ENCODE measurements at regions not wholly inside any gene's neighbourhood (a gene's known extent, or its start where the extent isn't known, plus 50 kb on each side); places are given as distances from the start of the nearest gene placed in this dataset.
A peak's percentile ranks its signal among the peaks of the same experiment; 100 is the strongest.

DNA sequence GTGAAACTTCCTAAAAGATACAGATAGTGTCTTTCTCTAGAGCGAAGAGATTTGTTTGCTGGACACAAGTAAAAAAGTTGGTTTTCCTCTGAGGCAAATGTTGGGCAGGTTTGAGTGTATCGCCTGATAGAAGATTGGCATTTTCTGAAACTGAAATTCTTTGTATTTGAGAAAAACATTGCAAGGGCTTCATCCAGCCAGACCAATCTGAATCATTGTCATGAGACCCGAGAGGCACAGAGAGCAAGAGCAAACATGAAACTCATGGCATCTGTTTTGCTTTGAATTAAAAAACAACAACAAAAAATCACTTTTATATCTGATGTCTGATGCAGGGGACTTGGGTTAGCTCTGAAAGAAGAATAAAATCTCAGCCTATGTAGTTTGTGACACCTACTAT lies 379.3 kb upstream of the NCAM2 start:
- H3K9me3 ChIP-seq (replicated peaks in 1 of 2; ENCODE audit: control insufficient read depth in 2 of 2, insufficient read depth in 1 of 2, low read depth in 1 of 2, low read length in 2 of 2): peaks cover 2 to 4% of the 10 kb centered on the region in 2 donors
- DNase-seq (ENCODE audit: low spot score): no peak
- no peak overlapping the region for H3K4me3 ChIP-seq (ENCODE audit: low read length in 2 of 2)
- H2BK120ac ChIP-seq (ENCODE audit: low read depth, low read length): no peak overlapping the region
- no peaks in the 10 kb centered on the region for H3K27me3 ChIP-seq (ENCODE audit: control insufficient read depth in 3 of 3, insufficient read depth in 3 of 3, low read depth in 1 of 3, low read length in 3 of 3)
- no peak overlapping the region for H4K8ac ChIP-seq (ENCODE audit: low read depth, low read length)
- H2BK5ac ChIP-seq (ENCODE audit: low read length): no peak overlapping the region
- no peak overlapping the region for H2AK5ac ChIP-seq (ENCODE audit: low read depth, low read length)
- H2AFZ ChIP-seq (ENCODE audit: low read length): peak overlapping the region; percentile 53
- no peak overlapping the region for H4K91ac ChIP-seq (ENCODE audit: low read depth, low read length, poor library complexity)
- no peaks in the 10 kb centered on the region for H3K79me1 ChIP-seq (ENCODE audit: low read depth, low read length)
- H3K4me2 ChIP-seq (ENCODE audit: insufficient read depth, low read length, poor library complexity, severe bottlenecking): no peak overlapping the region
- H3K27ac ChIP-seq (replicated peaks; ENCODE audit: low read length): no peak overlapping the region
- H3K4me1 ChIP-seq (ENCODE audit: control insufficient read depth in 2 of 2, insufficient read depth in 1 of 2, low read depth in 1 of 2, low read length in 2 of 2): peaks cover 0 to 3% of the 10 kb centered on the region in 2 donors
- no peak overlapping the region for H3K9ac ChIP-seq (ENCODE audit: low read depth, low read length, poor library complexity)
- no peak overlapping the region for H3K4ac ChIP-seq (ENCODE audit: low read length)
- H3K14ac ChIP-seq (ENCODE audit: low read length): no peak overlapping the region
- H2BK12ac ChIP-seq (ENCODE audit: low read length): no peak overlapping the region
- H3K23ac ChIP-seq (ENCODE audit: low read depth, low read length, poor library complexity): no peak overlapping the region
- H2BK15ac ChIP-seq (ENCODE audit: low read length): no peak overlapping the region
- no peak overlapping the region for H3K18ac ChIP-seq (ENCODE audit: low read length)
- WGBS, 2 donors (ENCODE audit: extremely low coverage in 2 of 2, insufficient read length in 2 of 2, insufficient replicate concordance in 1 of 2): no CpG with 5 or more reads among the region's 3 CpGs
- no peaks in the 10 kb centered on the region for H3K36me3 ChIP-seq (replicated peaks in 1 of 2; ENCODE audit: control insufficient read depth in 2 of 2, insufficient read depth in 2 of 2, low read length in 2 of 2)

GRCh38 chr21:20627594-20627993 lies 370.6 kb upstream of the NCAM2 start:
- no peak overlapping the region for H2BK15ac ChIP-seq (ENCODE audit: low read length)
- H2BK120ac ChIP-seq (ENCODE audit: low read depth, low read length): no peak overlapping the region
- no peak overlapping the region for H4K8ac ChIP-seq (ENCODE audit: low read depth, low read length)
- H3K27me3 ChIP-seq (ENCODE audit: control insufficient read depth in 3 of 3, insufficient read depth in 3 of 3, low read depth in 1 of 3, low read length in 3 of 3): no peaks in the 10 kb centered on the region
- no peak overlapping the region for H2BK5ac ChIP-seq (ENCODE audit: low read length)
- no peak overlapping the region for H3K27ac ChIP-seq (replicated peaks; ENCODE audit: low read length)
- no peak overlapping the region for H3K4ac ChIP-seq (ENCODE audit: low read length)
- H3K9me3 ChIP-seq (replicated peaks in 1 of 2; ENCODE audit: control insufficient read depth in 2 of 2, insufficient read depth in 1 of 2, low read depth in 1 of 2, low read length in 2 of 2): peaks cover 2 to 4% of the 10 kb centered on the region in 2 donors
- no CpG with 5 or more reads among the region's 4 CpGs for WGBS, 2 donors (ENCODE audit: extremely low coverage in 2 of 2, insufficient read length in 2 of 2, insufficient replicate concordance in 1 of 2)
- no peaks in the 10 kb centered on the region for H3K79me1 ChIP-seq (ENCODE audit: low read depth, low read length)
- no peak overlapping the region for H2AK5ac ChIP-seq (ENCODE audit: low read depth, low read length)
- no peak overlapping the region for H2BK12ac ChIP-seq (ENCODE audit: low read length)
- no peak for DNase-seq (ENCODE audit: low spot score)
- no peaks in the 10 kb centered on the region for H3K4me1 ChIP-seq (ENCODE audit: control insufficient read depth in 2 of 2, insufficient read depth in 1 of 2, low read depth in 1 of 2, low read length in 2 of 2)
- no peak overlapping the region for H3K9ac ChIP-seq (ENCODE audit: low read depth, low read length, poor library complexity)
- H3K14ac ChIP-seq (ENCODE audit: low read length): no peak overlapping the region
- H3K4me3 ChIP-seq (ENCODE audit: low read length in 2 of 2): no peak overlapping the region
- no peaks in the 10 kb centered on the region for H3K36me3 ChIP-seq (replicated peaks in 1 of 2; ENCODE audit: control insufficient read depth in 2 of 2, insufficient read depth in 2 of 2, low read length in 2 of 2)
- H4K91ac ChIP-seq (ENCODE audit: low read depth, low read length, poor library complexity): no peak overlapping the region
- H3K23ac ChIP-seq (ENCODE audit: low read depth, low read length, poor library complexity): no peak overlapping the region
- no peak overlapping the region for H3K18ac ChIP-seq (ENCODE audit: low read length)
- H3K4me2 ChIP-seq (ENCODE audit: insufficient read depth, low read length, poor library complexity, severe bottlenecking): no peak overlapping the region
- H2AFZ ChIP-seq (ENCODE audit: low read length): peak overlapping the region; percentile 30

DNA sequence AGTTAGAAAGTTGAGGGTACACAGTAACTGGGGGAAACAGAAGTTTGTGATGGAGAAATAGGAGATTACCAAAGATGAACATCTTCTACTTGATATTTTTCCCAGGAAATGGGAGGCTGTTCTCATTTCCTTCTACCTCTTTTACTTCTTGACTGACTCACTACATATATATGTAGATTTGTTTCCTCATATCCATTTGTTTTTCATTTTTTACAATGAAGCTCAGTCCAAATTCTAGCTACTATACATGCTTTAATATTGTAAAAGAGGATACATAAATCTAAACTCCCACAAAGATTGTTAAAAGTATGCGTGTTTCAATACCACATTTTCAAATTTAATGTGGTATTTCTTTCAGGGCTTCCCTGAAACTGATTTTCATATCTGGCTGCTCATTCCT lies 366.6 kb upstream of the NCAM2 start:
- H3K4me2 ChIP-seq (ENCODE audit: insufficient read depth, low read length, poor library complexity, severe bottlenecking): no peak overlapping the region
- H3K36me3 ChIP-seq (replicated peaks in 1 of 2; ENCODE audit: control insufficient read depth in 2 of 2, insufficient read depth in 2 of 2, low read length in 2 of 2): no peaks in the 10 kb centered on the region
- no peak overlapping the region for H2BK12ac ChIP-seq (ENCODE audit: low read length)
- H3K4me3 ChIP-seq (ENCODE audit: low read length in 2 of 2): no peak overlapping the region
- no peaks in the 10 kb centered on the region for H3K27me3 ChIP-seq (ENCODE audit: control insufficient read depth in 3 of 3, insufficient read depth in 3 of 3, low read depth in 1 of 3, low read length in 3 of 3)
- no peak overlapping the region for H2AK5ac ChIP-seq (ENCODE audit: low read depth, low read length)
- no peak overlapping the region for H3K14ac ChIP-seq (ENCODE audit: low read length)
- H4K8ac ChIP-seq (ENCODE audit: low read depth, low read length): no peak overlapping the region
- no peak overlapping the region for H3K4ac ChIP-seq (ENCODE audit: low read length)
- H2BK15ac ChIP-seq (ENCODE audit: low read length): no peak overlapping the region
- no peaks in the 10 kb centered on the region for H3K9me3 ChIP-seq (replicated peaks in 1 of 2; ENCODE audit: control insufficient read depth in 2 of 2, insufficient read depth in 1 of 2, low read depth in 1 of 2, low read length in 2 of 2)
- H4K91ac ChIP-seq (ENCODE audit: low read depth, low read length, poor library complexity): no peak overlapping the region
- WGBS, 2 donors (ENCODE audit: extremely low coverage in 2 of 2, insufficient read length in 2 of 2, insufficient replicate concordance in 1 of 2): no CpG with 5 or more reads among the region's 1 CpG
- no peak overlapping the region for H2BK5ac ChIP-seq (ENCODE audit: low read length)
- no peak overlapping the region for H3K18ac ChIP-seq (ENCODE audit: low read length)
- no peak overlapping the region for H3K27ac ChIP-seq (replicated peaks; ENCODE audit: low read length)
- no peak overlapping the region for H3K23ac ChIP-seq (ENCODE audit: low read depth, low read length, poor library complexity)
- H2AFZ ChIP-seq (ENCODE audit: low read length): no peak overlapping the region
- no peak for DNase-seq (ENCODE audit: low spot score)
- no peaks in the 10 kb centered on the region for H3K4me1 ChIP-seq (ENCODE audit: control insufficient read depth in 2 of 2, insufficient read depth in 1 of 2, low read depth in 1 of 2, low read length in 2 of 2)
- no peaks in the 10 kb centered on the region for H3K79me1 ChIP-seq (ENCODE audit: low read depth, low read length)
- no peak overlapping the region for H2BK120ac ChIP-seq (ENCODE audit: low read depth, low read length)
- no peak overlapping the region for H3K9ac ChIP-seq (ENCODE audit: low read depth, low read length, poor library complexity)

DNA sequence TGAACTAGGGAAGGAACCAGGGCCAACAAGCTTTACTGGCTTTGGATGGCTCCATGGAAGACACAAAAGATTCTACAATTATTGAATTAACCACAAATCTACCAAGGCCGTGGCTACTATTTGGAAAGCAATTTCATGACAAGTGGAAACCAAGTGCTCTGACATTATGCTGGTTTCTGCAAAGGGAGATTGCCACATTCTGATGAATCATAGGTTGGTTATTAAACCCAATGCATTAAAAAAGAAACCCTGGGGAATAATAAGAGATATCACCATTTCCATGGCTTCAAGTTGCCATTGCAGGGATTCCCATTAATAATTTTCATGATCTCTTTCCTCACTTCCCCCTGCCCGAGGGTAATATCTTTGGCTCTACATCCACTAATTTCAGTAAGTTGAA lies 359.2 kb upstream of the NCAM2 start:
- Histone ChIP-seq H2AK5ac (ENCODE audit: low read depth, low read length) (no peak overlapping the region), H4K91ac (ENCODE audit: low read depth, low read length, poor library complexity) (no peak overlapping the region), H2BK120ac (ENCODE audit: low read depth, low read length) (no peak overlapping the region), H3K36me3 (replicated peaks in 1 of 2; ENCODE audit: control insufficient read depth in 2 of 2, insufficient read depth in 2 of 2, low read length in 2 of 2) (no peaks in the 10 kb centered on the region), H2AFZ (ENCODE audit: low read length) (no peak overlapping the region), H3K23ac (ENCODE audit: low read depth, low read length, poor library complexity) (no peak overlapping the region), H3K4ac (ENCODE audit: low read length) (no peak overlapping the region), H2BK5ac (ENCODE audit: low read length) (no peak overlapping the region), H3K9me3 (replicated peaks in 1 of 2; ENCODE audit: control insufficient read depth in 2 of 2, insufficient read depth in 1 of 2, low read depth in 1 of 2, low read length in 2 of 2) (no peaks in the 10 kb centered on the region), H3K4me1 (ENCODE audit: control insufficient read depth in 2 of 2, insufficient read depth in 1 of 2, low read depth in 1 of 2, low read length in 2 of 2) (no peaks in the 10 kb centered on the region), H3K18ac (ENCODE audit: low read length) (no peak overlapping the region), H3K27me3 (ENCODE audit: control insufficient read depth in 3 of 3, insufficient read depth in 3 of 3, low read depth in 1 of 3, low read length in 3 of 3) (no peaks in the 10 kb centered on the region), H3K4me2 (ENCODE audit: insufficient read depth, low read length, poor library complexity, severe bottlenecking) (no peak overlapping the region), H3K9ac (ENCODE audit: low read depth, low read length, poor library complexity) (no peak overlapping the region), H3K14ac (ENCODE audit: low read length) (no peak overlapping the region), H3K79me1 (ENCODE audit: low read depth, low read length) (no peaks in the 10 kb centered on the region), H2BK15ac (ENCODE audit: low read length) (no peak overlapping the region), H3K27ac (replicated peaks; ENCODE audit: low read length) (no peak overlapping the region), H4K8ac (ENCODE audit: low read depth, low read length) (no peak overlapping the region), H3K4me3 (ENCODE audit: low read length in 2 of 2) (no peak overlapping the region), H2BK12ac (ENCODE audit: low read length) (no peak overlapping the region)
- WGBS, 2 donors (ENCODE audit: extremely low coverage in 2 of 2, insufficient read length in 2 of 2, insufficient replicate concordance in 1 of 2): no CpG with 5 or more reads among the region's 2 CpGs
- DNase-seq (ENCODE audit: low spot score): no peak

Data from neuronal stem cell (in vitro differentiated cells).